Omental fat pad (tissue), 3 donors: ENCODE measurements at regions not wholly inside any gene's neighbourhood (a gene's known extent, or its start where the extent isn't known, plus 50 kb on each side); places are given as distances from the start of the nearest gene placed in this dataset.
A peak's percentile ranks its signal among the peaks of the same experiment; 100 is the strongest.

ENCODE experiments used
- ATAC-seq: fragments of 150-250 bp; one replicate; pipeline ENCODE4 v1.9.1; 2016; ENCODE audit warnings: mild to moderate bottlenecking, moderate library complexity; ENCODE audit not compliant: low FRiP score
- DNase-seq: peaks from one replicate; pipeline ENCODE4 v3.0.0-alpha.2; 2019; ENCODE audit warnings: low spot score
- TF ChIP-seq, protein P1 (sequence below), 3 donors: fragments of 450-650 bp; IDR thresholded peaks; one replicate each; pipeline ENCODE4 v1.5.1; 2016 to 2017; ENCODE audit warnings: antibody characterized with exemption in 3 of 3, mild to moderate bottlenecking in 3 of 3, moderate library complexity in 2 of 3

GRCh38 chr5:39485079-39485478 lies 60.3 kb upstream of the DAB2 start:
- TF ChIP-seq, protein P1, sequence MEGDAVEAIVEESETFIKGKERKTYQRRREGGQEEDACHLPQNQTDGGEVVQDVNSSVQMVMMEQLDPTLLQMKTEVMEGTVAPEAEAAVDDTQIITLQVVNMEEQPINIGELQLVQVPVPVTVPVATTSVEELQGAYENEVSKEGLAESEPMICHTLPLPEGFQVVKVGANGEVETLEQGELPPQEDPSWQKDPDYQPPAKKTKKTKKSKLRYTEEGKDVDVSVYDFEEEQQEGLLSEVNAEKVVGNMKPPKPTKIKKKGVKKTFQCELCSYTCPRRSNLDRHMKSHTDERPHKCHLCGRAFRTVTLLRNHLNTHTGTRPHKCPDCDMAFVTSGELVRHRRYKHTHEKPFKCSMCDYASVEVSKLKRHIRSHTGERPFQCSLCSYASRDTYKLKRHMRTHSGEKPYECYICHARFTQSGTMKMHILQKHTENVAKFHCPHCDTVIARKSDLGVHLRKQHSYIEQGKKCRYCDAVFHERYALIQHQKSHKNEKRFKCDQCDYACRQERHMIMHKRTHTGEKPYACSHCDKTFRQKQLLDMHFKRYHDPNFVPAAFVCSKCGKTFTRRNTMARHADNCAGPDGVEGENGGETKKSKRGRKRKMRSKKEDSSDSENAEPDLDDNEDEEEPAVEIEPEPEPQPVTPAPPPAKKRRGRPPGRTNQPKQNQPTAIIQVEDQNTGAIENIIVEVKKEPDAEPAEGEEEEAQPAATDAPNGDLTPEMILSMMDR (IDR thresholded peaks at IDR 0.05) = no peak
- DNase-seq = no peak
- ATAC-seq = no peak

GRCh38 chr5:39484673-39485072 lies 59.9 kb upstream of the DAB2 start:
- DNase-seq (no peak), ATAC-seq (no peak)
- TF ChIP-seq, protein P1 (IDR thresholded peaks at IDR 0.05) = no peak

DNA sequence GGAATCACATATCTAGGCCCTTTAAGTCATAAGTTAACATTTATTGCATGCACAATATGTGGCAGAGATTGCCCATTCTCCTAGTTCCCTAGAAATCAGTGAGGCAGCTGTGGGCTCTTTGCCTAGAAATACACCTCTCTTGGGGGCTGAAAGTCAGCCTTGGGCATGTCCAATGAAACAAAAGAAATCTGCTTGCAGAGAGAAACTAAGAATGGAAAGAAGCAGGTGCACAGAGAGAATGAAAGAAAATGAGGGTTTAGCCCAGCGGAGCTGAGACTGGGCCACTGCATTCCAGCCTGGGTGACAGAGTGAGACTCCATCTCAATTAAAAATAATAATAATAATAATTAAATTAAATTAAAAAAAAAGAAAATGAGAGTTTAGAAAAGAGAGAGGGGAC lies 57.3 kb upstream of the DAB2 start:
- no peak for ATAC-seq

DNA sequence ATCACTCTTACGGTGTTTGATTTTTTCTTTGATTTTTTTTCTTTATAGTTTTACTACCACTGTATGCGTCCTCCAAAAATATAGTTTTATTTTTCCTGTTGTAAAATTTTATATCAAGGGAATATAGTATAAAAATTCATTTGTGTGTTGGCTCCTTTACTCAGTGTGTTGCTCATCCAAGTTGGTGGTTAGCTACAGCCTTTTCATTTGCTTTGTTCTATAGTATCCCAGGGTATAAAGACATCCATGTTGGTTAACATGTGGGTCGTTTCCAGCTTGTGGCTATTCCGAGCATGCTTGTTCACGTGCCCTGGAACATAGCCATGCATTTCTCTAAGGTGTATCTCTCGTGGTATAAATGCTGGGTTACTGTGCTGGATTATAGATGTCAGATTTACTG lies 54.8 kb upstream of the DAB2 start:
- ATAC-seq (no peak), DNase-seq (no peak)
- TF ChIP-seq, protein P1 (IDR thresholded peaks at IDR 0.05) = no peak

More for the DNA sequence above, 57.3 kb upstream of the DAB2 start:
- TF ChIP-seq, protein P1 (IDR thresholded peaks at IDR 0.05) = no peak
- no peak for DNase-seq

GRCh38 chr5:39478863-39479262 lies 54.1 kb upstream of the DAB2 start:
- TF ChIP-seq, protein P1 (IDR thresholded peaks at IDR 0.05) = no peak
- DNase-seq (no peak), ATAC-seq (peak; percentile 65)

GRCh38 chr5:39476843-39477220 lies 52.1 kb upstream of the DAB2 start:
- DNase-seq (no peak), ATAC-seq (no peak)
- TF ChIP-seq, protein P1 (IDR thresholded peaks at IDR 0.05) = no peak

GRCh38 chr5:39475881-39476842 lies 51.4 kb upstream of the DAB2 start:
- ATAC-seq (no peak), DNase-seq (no peak)
- TF ChIP-seq, protein P1 (IDR thresholded peaks at IDR 0.05) = no peak
